ENCODE measurements at regions not wholly inside any gene's neighbourhood (a gene's known extent, or its start where the extent isn't known, plus 50 kb on each side); places are given as distances from the start of the nearest gene placed in this dataset.

- POLR2A ChIA-PET (ENCODE audit: unreplicated experiment): no interaction called here
- ATAC-seq: no peak
- no TSS peak for BruUV-seq (replicated peaks)
- Histone ChIP-seq H3K9me3 (ENCODE audit: low read length) (no peaks in the 10 kb centered on the region), H3K36me3 (ENCODE audit: low read depth, low read length) (no peaks in the 10 kb centered on the region), H3K4me1 (ENCODE audit: insufficient read depth, low read length) (peaks cover 18% of the 10 kb centered on the region), H3K4me2 (ENCODE audit: low read length) (peak overlapping the region; percentile 3; the same call in 1 of the 2 replicates), H3K4me3 (ENCODE audit: low read length) (no peak overlapping the region), H3K27ac (ENCODE audit: low read length) (peak overlapping the region; percentile 35), H3K27me3 (ENCODE audit: low read length) (no peaks in the 10 kb centered on the region), H3K9me2 (replicated peaks; ENCODE audit: low read length) (no peaks in the 10 kb centered on the region), H2AFZ (ENCODE audit: low read length) (no peak overlapping the region), H3K9ac (ENCODE audit: low read length) (no peak overlapping the region), H3K79me2 (ENCODE audit: low read length) (no peaks in the 10 kb centered on the region), H3F3A (ENCODE audit: low read length, unreplicated experiment) (no peaks in the 10 kb centered on the region), H4K20me1 (ENCODE audit: low read length) (no peaks in the 10 kb centered on the region)
- no peak for DNase-seq
- TF ChIP-seq CTCF (conservative IDR thresholded peaks at IDR 0.05; ENCODE audit: low read depth, low read length) (no peak), EZH2 (IDR thresholded peaks at IDR 0.05; ENCODE audit: low read length, unreplicated experiment) (no peak), EZH2phosphoT487 (IDR thresholded peaks at IDR 0.05; ENCODE audit: borderline replicate concordance, low read length) (no peak)
- CTCF ChIA-PET: no interaction called here
- intact Hi-C loops (cut with micrococcal nuclease): no loop called here
These were observed 511.4 kb upstream of the ZNF385D start for GRCh38 chr3:22262386-22262785.

GRCh38 chr3:22263042-22263441 lies 512.0 kb upstream of the ZNF385D start:
- CTCF ChIA-PET: interaction anchor here (0.7 kb wide), 1 partner anchor 284 kb away, joined by 4 read pairs; no protein-coding TSS in a partner anchor
- H3K9me2 ChIP-seq (replicated peaks; ENCODE audit: low read length): no peaks in the 10 kb centered on the region
- no TSS peak for BruUV-seq (replicated peaks)

More at GRCh38 chr3:22263042-22263441, 512.0 kb upstream of the ZNF385D start:
- peak overlapping the region; percentile 16 for H3K4me2 ChIP-seq (ENCODE audit: low read length)
- no peak overlapping the region for H3K9ac ChIP-seq (ENCODE audit: low read length)
- H3K4me3 ChIP-seq (ENCODE audit: low read length): no peak overlapping the region
- H2AFZ ChIP-seq (ENCODE audit: low read length): no peak overlapping the region
- H3K27me3 ChIP-seq (ENCODE audit: low read length): no peaks in the 10 kb centered on the region
- peak overlapping the region; percentile 35; the same call in 1 of the 2 replicates for H3K27ac ChIP-seq (ENCODE audit: low read length)
- intact Hi-C loops (cut with micrococcal nuclease): no loop called here
- H3F3A ChIP-seq (ENCODE audit: low read length, unreplicated experiment): no peaks in the 10 kb centered on the region
- H4K20me1 ChIP-seq (ENCODE audit: low read length): no peaks in the 10 kb centered on the region
- DNase-seq: peak; percentile 89
- TF ChIP-seq EZH2 (IDR thresholded peaks at IDR 0.05; ENCODE audit: low read length, unreplicated experiment) (no peak), CTCF (conservative IDR thresholded peaks at IDR 0.05; ENCODE audit: low read depth, low read length) (no peak), EZH2phosphoT487 (IDR thresholded peaks at IDR 0.05; ENCODE audit: borderline replicate concordance, low read length) (no peak)
- peak; percentile 91 for ATAC-seq
- POLR2A ChIA-PET (ENCODE audit: unreplicated experiment): interaction anchor here (0.8 kb wide), 1 partner anchor 18 kb away, joined by 6 read pairs; no protein-coding TSS in a partner anchor
- no peaks in the 10 kb centered on the region for H3K36me3 ChIP-seq (ENCODE audit: low read depth, low read length)
- no peaks in the 10 kb centered on the region for H3K79me2 ChIP-seq (ENCODE audit: low read length)
- no peaks in the 10 kb centered on the region for H3K9me3 ChIP-seq (ENCODE audit: low read length)
- peaks cover 18% of the 10 kb centered on the region for H3K4me1 ChIP-seq (ENCODE audit: insufficient read depth, low read length)
